HepG2 (cell line): ENCODE measurements at regions not wholly inside any gene's neighbourhood (a gene's known extent, or its start where the extent isn't known, plus 50 kb on each side); places are given as distances from the start of the nearest gene placed in this dataset.

Experiments used
- ATAC-seq: fragments of 200-7000 bp; cut with Tn5 transposase; 3 replicates; pipeline ENCODE4 v1.9.1; 2020; ENCODE audit warnings: mild to moderate bottlenecking, moderate library complexity
- BruUV-seq: library from RNA; stranded (reverse); fragments of 400-500 nt; replicated peaks from 2 replicates; lab custom pipeline; 2021; lab: Mats Ljungman, UMichigan
- CTCF ChIA-PET: fragments of 300-600 bp; formaldehyde crosslinking; extraction: SDS; loops from one replicate; lab custom pipeline; 2021; ENCODE audit warnings: low total read pairs, inconsistent platforms, low intra/inter-chr PET ratio; lab: Yijun Ruan, JAX
- POLR2A ChIA-PET: fragments of 350-600 bp; sonication (Branson Sonifier 250); formaldehyde crosslinking; loops from one replicate; lab custom pipeline; 2020; ENCODE audit warnings: antibody characterized with exemption, inconsistent platforms; lab: Yijun Ruan, JAX
- DNase-seq: peaks from one replicate; pipeline ENCODE4 v3.0.0-alpha.2; 2015; ENCODE audit warnings: low spot score
- FAIRE-seq: peaks from 3 replicates; lab custom pipeline; 2011; peaks lifted over from hg19 to GRCh38; lab: Jason Lieb, UNC
- H2AFZ ChIP-seq: one replicate; pipeline ENCODE4 v1.6.1; 2011; ENCODE audit warnings: low read length, inconsistent platforms
- H3K27ac ChIP-seq: fragments of 300-600 bp; 3 replicates; pipeline ENCODE4 v1.8.0; 2011; ENCODE audit warnings: mixed run types, mild to moderate bottlenecking, mixed read lengths, low read length, inconsistent platforms; ENCODE audit not compliant: insufficient read depth; ENCODE audit errors: extremely low read length
- H3K27me3 ChIP-seq, 2 experiments: fragments of 200-600 bp in 1 of 2; 2 replicates in 1 of 2; 3 replicates in 1 of 2; pipeline versions ENCODE4 v1.6.0 to v1.8.0; 2011; ENCODE audit warnings: low read length in 2 of 2, mild to moderate bottlenecking in 2 of 2, moderate library complexity in 2 of 2, inconsistent platforms in 1 of 2; ENCODE audit not compliant: insufficient read depth in 2 of 2, control insufficient read depth in 1 of 2
- H3K36me3 ChIP-seq, 2 experiments: fragments of 200-600 bp in 1 of 2; replicated peaks in 1 of 2; 2 replicates in 1 of 2; 3 replicates in 1 of 2; pipeline versions ENCODE4 v1.5.1 to v1.8.0; 2011; ENCODE audit warnings: low read length in 2 of 2, inconsistent platforms in 1 of 2; ENCODE audit not compliant: insufficient read depth in 2 of 2, control insufficient read depth in 1 of 2
- H3K4me1 ChIP-seq: 2 replicates; pipeline ENCODE4 v1.5.1; 2012; ENCODE audit warnings: low read length, inconsistent platforms; ENCODE audit not compliant: insufficient read depth
- H3K4me2 ChIP-seq: 2 replicates; pipeline ENCODE4 v1.6.0; 2011; ENCODE audit warnings: low read depth, low read length, inconsistent platforms
- H3K4me3 ChIP-seq, 3 experiments: fragments of 200-600 bp in 1 of 3; sonication (generic), shearing (Covaris generic) in 1 of 3; replicated peaks in 1 of 3; 2 replicates each; pipeline ENCODE4 v1.5.1; 2011 to 2016; ENCODE audit warnings: low read length in 3 of 3, inconsistent platforms in 2 of 3, low read depth in 2 of 3, mild to moderate bottlenecking in 2 of 3, control low read depth in 1 of 3, mixed read lengths in 1 of 3; ENCODE audit not compliant: insufficient read depth in 1 of 3
- H3K79me2 ChIP-seq: one replicate; pipeline ENCODE4 v1.6.1; 2011; ENCODE audit warnings: low read length, inconsistent platforms; ENCODE audit not compliant: insufficient read depth
- H3K9ac ChIP-seq: 2 replicates; pipeline ENCODE4 v1.6.0; 2011; ENCODE audit warnings: mild to moderate bottlenecking, low read depth, low read length, inconsistent platforms; ENCODE audit not compliant: insufficient read depth
- H3K9me3 ChIP-seq: 2 replicates; pipeline ENCODE4 v1.5.1; 2012; ENCODE audit warnings: mild to moderate bottlenecking, low read length
- H4K20me1 ChIP-seq: 2 replicates; pipeline ENCODE4 v1.6.0; 2011; ENCODE audit warnings: inconsistent platforms, mild to moderate bottlenecking, low read length, moderate library complexity; ENCODE audit not compliant: insufficient read depth
- BHLHE40 ChIP-seq: IDR thresholded peaks from 2 replicates; pipeline ENCODE4 v1.6.1; 2011; ENCODE audit warnings: low read length, improper control_type of control experiment
- CTCF ChIP-seq: sonication (generic); formaldehyde crosslinking; IDR thresholded peaks from 2 replicates; pipeline ENCODE4 v1.5.0; 2020; ENCODE audit warnings: mild to moderate bottlenecking, missing genetic modification reagents, moderate library complexity
- HDAC6 ChIP-seq: fragments of 200-600 bp; sonication (generic); IDR thresholded peaks from 2 replicates; pipeline ENCODE4 v1.7.0; 2017; ENCODE audit warnings: mild to moderate bottlenecking, antibody characterized with exemption, low read length, low read depth
- MIER3 ChIP-seq: IDR thresholded peaks from 2 replicates; pipeline ENCODE4 v1.6.1; 2016; ENCODE audit warnings: missing compliant biosample characterization, borderline replicate concordance
- PHF5A ChIP-seq: IDR thresholded peaks from one replicate; pipeline ENCODE4 v1.6.1; 2018; ENCODE audit warnings: low read depth, missing genetic modification reagents; ENCODE audit not compliant: unreplicated experiment
- PRMT3 ChIP-seq: sonication (generic); formaldehyde crosslinking; IDR thresholded peaks from 2 replicates; pipeline ENCODE4 v1.8.1; 2022; ENCODE audit warnings: low read depth, mild to moderate bottlenecking, moderate library complexity, missing genetic modification reagents, borderline replicate concordance
- REST ChIP-seq, 2 experiments: IDR thresholded peaks; 2 replicates each; pipeline ENCODE4 v1.6.1; 2011 to 2012; ENCODE audit warnings: low read length in 2 of 2, borderline replicate concordance in 1 of 2, low read depth in 1 of 2, mild to moderate bottlenecking in 1 of 2, moderate library complexity in 1 of 2
- SP2 ChIP-seq: sonication (generic); formaldehyde crosslinking; IDR thresholded peaks from 2 replicates; pipeline ENCODE4 v1.5.1; 2020; ENCODE audit warnings: mild to moderate bottlenecking, missing genetic modification reagents
- STAG1 ChIP-seq: sonication (generic); formaldehyde crosslinking; IDR thresholded peaks from 2 replicates; pipeline ENCODE4 v1.4.0; 2020; ENCODE audit warnings: missing genetic modification reagents
- ZNF839 ChIP-seq: sonication (generic); formaldehyde crosslinking; IDR thresholded peaks from 2 replicates; pipeline ENCODE4 v1.4.0; 2020; ENCODE audit warnings: missing genetic modification reagents, mild to moderate bottlenecking, borderline replicate concordance
- WGBS: methylation state at CpG from one replicate; pipeline ENCODE4 v1.1.6; 2017; ENCODE audit warnings: low lambda C conversion rate; 5-methylcytosine and 5-hydroxymethylcytosine counted together
- in situ Hi-C: cut with HindIII; loops from 2 replicates; pipeline ENCODE4 v1.10.0; 2017; ENCODE audit warnings: low pct_unique_long_range_greater_than_20kb; ENCODE audit not compliant: extremely low pct_ligation_motif_present
- intact Hi-C: fragments of 100-400 bp; cut with micrococcal nuclease; formaldehyde crosslinking; loops from one replicate; pipeline ENCODE4 v1.10.0; 2022; ENCODE audit not compliant: unreplicated experiment

GRCh38 chr16:48836067-48836466 lies 226.1 kb upstream of the N4BP1 start:
- H3K9ac ChIP-seq: no peak overlapping the region
- no peaks in the 10 kb centered on the region for H3K27me3 ChIP-seq
- no peak overlapping the region for H3K4me2 ChIP-seq
- intact Hi-C loops (no loop called here), in situ Hi-C loops (no loop called here)
- no peaks in the 10 kb centered on the region for H4K20me1 ChIP-seq
- WGBS: 8% methylated on average over 2 of the region's 2 CpGs
- no peak overlapping the region for H3K27ac ChIP-seq
- no peak overlapping the region for H3K4me3 ChIP-seq
- ATAC-seq (no peak), DNase-seq (no peak), FAIRE-seq (no peak)
- BruUV-seq: no TSS peak
- ChIA-PET POLR2A (no interaction called here), CTCF (no interaction called here)
- H3K36me3 ChIP-seq: no peaks in the 10 kb centered on the region
- TF ChIP-seq MIER3 (no peak), BHLHE40 (no peak), ZNF839 (CRISPR knock-in tag) (no peak), HDAC6 (no peak)
- no peaks in the 10 kb centered on the region for H3K79me2 ChIP-seq
- no peaks in the 10 kb centered on the region for H3K9me3 ChIP-seq
- no peaks in the 10 kb centered on the region for H3K4me1 ChIP-seq
- H2AFZ ChIP-seq: no peak overlapping the region

DNA sequence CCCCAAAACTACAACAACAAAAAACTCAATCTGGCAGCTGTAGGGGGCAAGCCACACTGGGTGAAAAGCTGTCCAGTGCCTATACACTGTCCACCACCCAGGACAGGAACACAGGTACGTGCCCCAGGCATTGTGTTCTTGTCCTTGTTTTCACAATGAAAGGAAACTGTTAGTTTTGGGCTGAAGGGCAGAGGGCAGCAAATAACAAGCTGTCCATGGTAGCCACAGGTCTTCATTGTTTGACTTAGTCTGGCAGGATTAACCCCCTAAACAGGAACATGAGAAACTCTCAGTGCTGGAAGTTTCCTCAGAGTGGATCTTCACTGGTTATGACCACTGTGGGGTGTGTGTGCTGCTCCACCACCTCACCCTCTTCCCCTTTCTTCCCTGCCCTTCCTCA lies 224.6 kb upstream of the N4BP1 start:
- in situ Hi-C loops: no loop called here

More for the DNA sequence above, 224.6 kb upstream of the N4BP1 start:
- DNase-seq (no peak), FAIRE-seq (no peak), ATAC-seq (no peak)
- 0% methylated on average over 1 of the region's 1 CpG for WGBS
- H3K4me3 ChIP-seq: no peak overlapping the region
- H3K9me3 ChIP-seq: no peaks in the 10 kb centered on the region
- no peaks in the 10 kb centered on the region for H3K4me1 ChIP-seq
- no TSS peak for BruUV-seq
- CTCF ChIA-PET: no interaction called here
- no peaks in the 10 kb centered on the region for H3K79me2 ChIP-seq
- H3K36me3 ChIP-seq: no peaks in the 10 kb centered on the region
- no peaks in the 10 kb centered on the region for H4K20me1 ChIP-seq
- no peak overlapping the region for H2AFZ ChIP-seq
- intact Hi-C loops: no loop called here
- no peak for TF ChIP-seq PRMT3 (CRISPR knock-in tag)
- TF ChIP-seq CTCF (CRISPR knock-in tag): peak; percentile 30; the same call in 1 of the 2 replicates
- TF ChIP-seq STAG1: 0 out of 2 replicates have a peak, but pooled peaks have one; percentile 8
- no peak for TF ChIP-seq SP2 (CRISPR knock-in tag)
- TF ChIP-seq PHF5A (CRISPR knock-in tag): no peak
- peak in 1 of 2 experiments; percentile 41; a peak in 1 of 4 replicates for TF ChIP-seq REST (IDR thresholded peaks at IDR 0.05; ENCODE audit: borderline replicate concordance in 1 of 2, low read depth in 1 of 2, low read length in 2 of 2)
- POLR2A ChIA-PET: no interaction called here
- no peaks in the 10 kb centered on the region for H3K27me3 ChIP-seq
- no peak overlapping the region for H3K4me2 ChIP-seq
- H3K27ac ChIP-seq: no peak overlapping the region
- no peak overlapping the region for H3K9ac ChIP-seq
